HT1080 (cell line): ENCODE measurements at regions not wholly inside any gene's neighbourhood (a gene's known extent, or its start where the extent isn't known, plus 50 kb on each side); places are given as distances from the start of the nearest gene placed in this dataset.

Experiments used
- DNase-seq: peaks from one replicate; pipeline ENCODE4 v3.0.0-alpha.2; 2015; ENCODE audit warnings: low read depth

DNA sequence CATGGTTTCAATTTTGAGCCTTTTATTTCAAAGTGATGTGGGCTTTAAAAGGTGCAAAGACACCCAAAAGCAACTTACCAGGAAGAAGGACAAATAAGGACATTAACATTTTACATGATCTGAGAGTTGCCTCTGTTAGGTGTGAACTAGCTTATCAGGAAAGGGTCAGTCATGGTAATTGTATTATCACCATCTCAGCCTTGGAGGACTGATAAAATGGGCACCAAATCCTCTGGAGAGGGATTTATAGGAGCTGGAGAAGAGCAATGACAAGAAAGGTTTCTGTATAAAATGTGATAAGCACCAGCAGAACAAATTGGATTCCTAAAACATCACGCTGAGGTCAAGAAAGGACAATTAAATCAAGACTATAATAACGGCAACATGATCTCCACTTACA lies 217.7 kb upstream of the PRICKLE1 start:
- no peak for DNase-seq

DNA sequence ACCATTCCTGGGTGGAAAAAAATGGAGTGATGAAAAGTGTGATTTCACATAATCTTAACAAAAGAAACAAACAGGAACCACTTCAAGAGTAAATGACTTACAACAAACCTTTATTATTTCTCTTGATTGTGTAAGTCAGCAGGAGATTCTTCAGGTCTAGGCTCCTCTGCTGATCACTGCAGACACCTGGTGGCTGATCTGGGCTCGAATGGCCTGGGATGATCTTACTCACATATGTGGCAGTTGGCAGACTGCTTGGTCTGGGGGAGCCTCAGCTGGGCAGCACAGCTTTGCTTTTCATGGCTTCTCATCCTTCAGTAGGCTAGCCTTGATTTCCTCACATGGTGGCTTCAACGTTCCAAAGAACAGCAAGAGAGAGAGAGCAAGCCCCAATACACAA lies 215.4 kb upstream of the PRICKLE1 start:
- no peak for DNase-seq

DNA sequence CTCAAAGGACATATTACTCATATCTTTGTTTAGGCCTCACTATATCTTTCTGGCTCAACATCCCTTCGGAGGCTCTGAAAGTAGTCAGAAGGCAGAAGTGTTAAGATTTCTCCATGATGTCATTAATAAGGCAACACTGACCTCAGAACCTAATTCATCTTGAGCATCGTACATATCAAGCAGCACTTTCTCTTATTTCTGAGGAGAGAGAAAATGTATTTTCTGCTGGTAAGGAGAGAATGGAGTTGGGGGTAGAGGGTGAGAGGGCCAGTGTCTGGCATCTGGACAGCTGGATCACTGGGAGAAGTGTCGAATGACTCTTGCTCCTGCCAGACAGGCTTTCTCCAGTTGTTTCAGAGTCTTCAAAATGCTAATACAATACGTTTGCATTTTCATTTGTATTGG lies 213.2 kb upstream of the PRICKLE1 start:
- no peak for DNase-seq

DNA sequence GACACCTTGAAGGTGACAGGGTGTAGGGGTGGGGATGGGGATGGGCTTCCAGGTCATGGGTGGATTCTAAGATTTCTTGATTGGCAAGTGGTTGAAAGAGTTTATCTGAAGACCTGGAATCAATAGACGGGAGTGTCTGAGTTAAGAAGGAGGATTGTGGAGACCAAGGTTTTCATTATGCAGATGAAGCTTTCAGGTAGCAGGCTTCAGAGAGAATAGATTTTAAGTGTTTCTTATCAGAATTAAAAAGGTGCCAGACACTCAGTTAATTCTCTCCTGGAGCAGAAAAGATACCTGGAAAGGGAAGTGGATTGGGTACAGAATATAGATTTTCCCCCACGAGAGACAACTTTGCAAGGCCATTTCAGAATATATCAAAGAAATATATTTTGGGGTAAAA lies 211.7 kb upstream of the PRICKLE1 start:
- DNase-seq, result no peak

DNA sequence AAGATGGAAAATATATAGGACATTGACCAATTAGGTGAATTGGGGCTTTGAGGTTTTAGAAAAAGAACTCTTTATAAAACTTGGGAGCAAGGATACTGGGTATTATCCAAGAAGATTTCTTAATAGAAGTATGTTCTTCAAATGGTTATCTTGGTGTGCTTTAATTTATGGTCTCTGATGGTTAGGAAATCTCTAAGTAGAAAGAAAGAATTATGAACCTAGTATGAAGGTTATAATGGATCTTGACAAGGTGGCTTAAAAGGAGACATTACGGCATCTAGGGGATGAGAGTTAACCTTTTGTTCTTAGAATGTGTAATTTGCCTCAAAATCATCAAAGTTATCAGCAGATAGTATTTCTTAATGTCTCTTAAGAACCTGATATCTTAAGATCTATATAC lies 210.4 kb upstream of the PRICKLE1 start:
- DNase-seq, result no peak

DNA sequence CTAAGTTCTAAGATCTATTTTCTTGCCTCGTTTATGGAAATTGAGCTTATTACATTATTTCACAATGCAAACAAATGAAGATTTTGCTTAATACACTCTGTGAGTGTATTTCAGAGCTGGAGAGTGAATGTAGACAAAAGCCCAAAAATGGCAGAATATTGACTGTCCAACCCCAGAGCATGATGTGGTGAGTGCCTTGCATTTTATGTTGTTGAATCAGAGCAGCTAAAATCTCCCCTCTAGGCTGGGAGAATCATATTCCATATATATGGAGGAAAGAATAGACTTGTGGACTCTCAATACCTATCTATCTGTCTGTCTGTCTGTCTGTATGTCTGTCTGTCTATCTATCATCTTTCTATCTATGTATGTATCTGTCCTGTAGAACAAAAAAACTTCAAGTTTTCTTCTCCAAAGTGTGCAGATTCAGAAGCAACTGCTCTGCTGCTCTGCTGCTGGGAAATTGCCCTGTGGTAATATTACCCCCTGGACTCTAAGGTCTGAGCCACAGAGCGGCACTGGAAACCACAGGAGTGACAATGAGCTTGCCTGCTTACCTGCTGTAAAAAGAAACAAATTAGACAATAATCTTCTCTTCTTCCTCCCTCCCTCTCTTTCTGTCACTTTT lies 209.4 kb upstream of the PRICKLE1 start:
- peak; percentile 45 for DNase-seq

DNA sequence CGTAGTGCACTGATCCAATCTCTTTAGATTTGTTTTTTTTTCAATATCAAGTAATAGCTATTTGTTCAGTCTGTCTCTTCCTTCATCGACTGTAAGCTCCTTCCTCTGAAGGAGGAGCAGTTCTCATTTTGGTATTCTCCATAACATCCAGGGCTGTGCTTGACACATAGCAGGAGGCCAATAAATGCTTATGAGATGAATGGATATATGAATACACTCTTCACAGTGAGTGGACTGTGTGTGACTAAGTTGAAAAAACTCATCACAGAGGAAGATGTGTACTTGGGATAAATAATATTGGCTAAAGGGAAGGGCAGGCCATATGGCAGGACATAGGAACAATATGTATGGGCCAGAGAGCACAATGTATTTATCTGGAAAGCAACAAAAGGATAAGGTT lies 205.3 kb upstream of the PRICKLE1 start:
- DNase-seq, result peak; percentile 7

DNA sequence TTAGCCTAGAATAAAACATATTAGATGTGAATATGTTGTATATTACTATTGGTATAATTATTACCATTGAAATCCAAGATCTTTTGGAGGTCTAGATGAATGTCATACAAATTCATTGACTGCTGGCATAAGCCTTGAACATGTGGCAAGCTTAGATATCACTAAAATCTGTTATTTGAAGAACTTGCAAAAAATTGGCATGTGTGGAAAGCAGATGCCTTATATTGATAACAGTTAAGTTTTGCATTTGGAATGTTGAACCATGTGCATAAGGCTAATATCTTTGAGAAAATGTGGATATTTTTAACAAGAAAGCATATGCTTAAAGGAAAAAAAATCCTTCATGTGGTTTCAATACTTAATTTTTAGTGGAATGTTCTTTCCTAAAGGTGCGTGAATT lies 203.6 kb upstream of the PRICKLE1 start:
- DNase-seq, result no peak

DNA sequence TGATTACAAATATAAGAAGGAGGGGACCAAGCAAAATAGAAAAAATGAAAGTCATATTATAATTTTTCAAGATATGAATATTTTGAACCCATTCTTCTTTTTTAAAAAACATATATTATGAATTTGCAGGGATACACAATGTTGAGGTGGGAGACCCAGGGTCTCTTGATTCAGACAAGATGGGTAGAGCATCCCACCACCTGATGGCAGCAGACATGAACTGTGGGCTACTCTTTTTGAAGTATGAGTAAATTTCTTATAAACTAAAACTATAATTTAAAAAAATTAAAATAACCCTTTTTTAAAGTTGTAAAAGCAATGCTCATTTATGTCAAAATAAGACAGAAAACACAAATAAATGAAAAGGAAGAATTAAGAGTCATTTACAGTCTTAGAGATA lies 202.7 kb upstream of the PRICKLE1 start:
- no peak for DNase-seq

DNA sequence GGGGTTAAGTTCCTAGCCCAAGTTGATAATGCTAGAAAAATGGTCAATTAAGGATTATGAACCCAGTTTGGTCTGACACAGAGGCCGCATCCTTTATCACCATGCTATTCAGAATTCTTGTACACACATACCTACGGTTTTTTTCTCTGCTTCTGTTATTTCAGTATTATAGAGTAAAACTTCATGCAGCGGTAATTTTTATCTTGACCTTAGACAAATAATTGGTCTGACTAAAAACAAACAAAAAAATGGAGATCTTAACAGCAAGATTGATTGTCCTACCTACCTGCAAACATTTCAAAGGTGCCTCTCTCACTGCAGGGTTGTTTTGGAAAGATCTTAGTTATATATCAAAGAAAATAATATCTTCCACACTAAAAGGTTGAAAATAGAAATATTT lies 201.9 kb upstream of the PRICKLE1 start:
- no peak for DNase-seq

DNA sequence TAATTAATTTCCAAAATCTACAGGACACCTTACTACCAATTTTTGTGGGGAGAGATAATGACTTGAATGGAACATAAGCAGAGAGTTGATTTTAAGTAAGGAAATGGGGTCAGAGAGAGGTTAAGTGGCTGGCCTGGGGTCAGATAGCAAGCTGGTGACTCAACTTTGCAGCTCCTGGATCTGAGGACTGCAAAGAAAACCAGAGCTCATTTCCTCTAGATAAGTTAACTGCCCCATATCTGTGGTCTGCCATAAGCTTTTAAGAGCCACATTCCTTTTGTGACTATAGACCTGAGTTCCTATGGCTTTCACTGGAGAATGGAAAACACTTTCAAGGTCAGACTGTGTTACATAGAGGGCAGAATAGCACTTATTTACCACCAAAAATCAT lies 201.2 kb upstream of the PRICKLE1 start:
- peak; percentile 95 for DNase-seq

DNA sequence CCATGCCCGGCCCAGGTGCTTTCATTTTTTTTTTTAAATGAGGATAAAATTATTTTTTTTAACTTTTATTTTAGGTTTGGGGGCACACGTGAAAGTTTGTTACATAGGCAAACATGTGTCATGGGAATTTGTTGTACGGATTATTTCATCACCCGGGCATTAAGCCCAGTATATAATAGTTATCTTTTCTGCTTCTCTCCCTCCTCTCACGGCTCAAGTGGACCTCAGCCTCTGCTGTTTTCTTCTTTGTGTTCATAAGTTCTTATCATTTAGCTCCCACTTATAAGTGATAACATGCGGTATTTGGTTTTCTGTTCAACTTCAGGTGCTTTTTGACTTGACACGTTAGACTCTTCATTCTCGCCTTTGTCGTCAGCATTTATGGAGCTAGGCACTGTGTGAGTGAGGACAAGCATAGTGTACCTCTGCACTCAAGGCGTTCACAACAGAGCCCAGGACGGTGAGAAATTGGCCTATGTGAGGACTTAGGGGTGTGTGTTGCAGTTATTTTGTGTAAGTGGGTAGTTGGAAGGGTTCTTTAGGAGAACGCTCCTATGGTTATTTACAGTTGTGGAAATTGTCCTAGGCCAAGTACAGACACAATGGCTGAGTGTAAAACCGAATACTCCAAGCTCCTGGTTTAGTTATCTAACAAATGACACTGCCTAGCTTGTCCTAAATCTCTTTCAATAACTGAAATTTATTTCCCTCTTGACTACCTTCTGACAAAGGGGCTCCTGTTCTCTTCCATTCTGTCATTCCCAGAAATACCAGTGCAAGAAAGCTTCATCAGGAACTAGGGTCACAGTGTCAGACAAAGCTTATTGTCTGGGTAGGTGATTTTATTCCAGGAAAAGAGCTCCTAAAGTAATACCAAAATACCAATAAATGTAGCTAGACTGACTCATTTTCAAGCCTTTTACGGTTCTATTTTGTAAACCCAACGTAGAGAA lies 200.5 kb upstream of the PRICKLE1 start:
- DNase-seq, result no peak

DNA sequence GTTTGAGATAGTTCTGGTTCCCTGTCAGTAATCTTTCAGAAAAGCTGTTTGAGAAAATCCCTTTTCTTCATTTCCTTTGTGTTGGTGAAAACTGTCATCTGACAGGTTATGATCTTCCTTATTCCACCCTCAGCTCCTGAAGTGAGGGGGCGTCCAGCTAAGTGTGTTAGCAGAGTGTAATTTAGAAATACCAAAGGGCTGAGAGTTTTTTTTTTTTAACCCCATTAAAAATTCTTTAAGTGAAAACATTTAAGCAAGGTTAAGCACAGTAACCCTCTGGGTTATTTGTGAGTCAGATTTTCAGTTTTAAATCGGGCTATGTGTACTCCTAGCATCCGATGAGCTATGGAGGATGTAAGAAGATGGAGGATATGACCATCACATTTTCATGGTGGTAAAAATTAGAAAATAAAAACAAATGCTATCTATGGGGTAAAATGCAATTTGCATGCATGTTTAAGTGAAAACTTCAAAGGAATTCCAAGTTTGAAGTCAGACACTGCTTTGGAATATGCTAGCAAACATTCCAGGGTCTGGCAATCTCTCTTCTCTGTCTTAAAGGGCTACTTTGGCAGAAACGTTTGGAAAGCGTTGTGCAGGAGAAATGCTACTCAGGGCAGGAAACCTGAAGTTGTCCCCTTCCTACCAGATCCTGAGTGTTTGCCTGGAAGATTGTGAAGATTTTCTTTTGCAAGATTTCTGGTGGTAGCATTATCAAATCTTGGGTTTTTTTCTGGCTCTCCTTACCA lies 197.0 kb upstream of the PRICKLE1 start:
- no peak for DNase-seq

DNA sequence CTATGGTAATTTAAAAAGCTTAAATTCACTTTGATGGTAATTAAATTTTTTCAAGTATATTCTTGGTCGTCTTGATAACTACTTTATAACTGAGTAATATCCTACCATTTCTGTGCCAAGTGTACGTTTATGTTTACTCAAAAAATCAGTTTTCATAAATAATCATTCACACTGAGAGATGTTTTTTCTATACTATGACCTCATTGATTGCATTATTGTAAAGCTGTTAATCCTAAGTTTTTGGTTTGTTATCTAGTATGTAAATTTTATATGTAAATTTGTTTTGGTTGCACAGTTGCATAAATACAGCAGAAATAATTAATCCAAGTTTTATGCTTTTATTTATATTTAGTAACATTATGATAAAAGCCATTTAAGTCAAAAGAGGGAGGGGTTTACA lies 196.4 kb upstream of the PRICKLE1 start:
- DNase-seq, result no peak

DNA sequence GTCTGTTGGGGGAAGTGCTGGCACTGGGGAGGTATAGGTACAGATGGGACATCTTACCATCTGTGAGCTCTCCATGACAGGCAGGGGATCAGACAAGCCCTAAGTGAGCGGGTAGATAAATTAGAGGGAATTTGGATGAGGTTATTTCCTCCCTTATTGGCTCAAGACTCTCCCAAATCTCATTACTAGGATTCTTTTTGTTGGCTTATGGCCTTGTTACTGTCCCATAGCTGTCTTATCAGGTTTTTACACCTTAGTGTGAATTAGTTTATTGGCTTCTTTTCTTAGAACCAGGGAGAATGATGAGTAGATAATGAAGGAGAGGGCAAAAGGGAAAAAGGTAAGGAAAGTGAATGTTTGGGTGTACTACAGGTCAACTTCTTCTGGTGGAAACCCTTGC lies 191.1 kb upstream of the PRICKLE1 start:
- no peak for DNase-seq

DNA sequence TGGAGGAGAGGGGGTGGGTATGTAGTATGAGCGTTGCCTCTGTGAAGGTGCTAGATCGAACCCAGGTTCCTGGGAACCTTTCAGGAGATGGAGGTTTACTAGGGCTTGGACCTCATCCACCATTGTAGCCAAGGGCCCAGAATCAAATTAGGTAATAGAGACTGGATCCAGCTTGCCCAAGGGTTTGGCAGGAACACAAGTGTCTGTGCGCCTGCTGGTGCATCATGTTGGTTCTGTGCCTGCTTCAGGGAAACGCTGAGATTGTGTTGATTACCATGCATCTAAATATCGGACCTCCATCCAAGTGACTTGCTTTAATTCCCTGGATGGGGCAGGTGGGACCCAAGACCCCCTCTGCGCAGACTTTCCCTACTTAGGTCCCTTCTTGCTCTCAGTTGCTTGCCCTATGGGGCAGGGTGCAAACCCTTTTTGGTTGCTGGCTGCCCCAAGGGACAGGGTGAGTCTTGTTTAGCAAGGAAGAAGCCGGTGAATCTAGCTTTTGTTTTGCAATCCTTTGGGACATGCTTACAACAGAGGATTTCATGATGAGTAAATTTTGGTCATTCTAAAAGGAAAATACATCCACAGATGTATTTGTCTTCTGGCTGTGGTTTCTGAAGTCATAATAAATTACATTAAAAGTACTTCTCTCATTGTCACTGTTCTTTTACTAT lies 189.8 kb upstream of the PRICKLE1 start:
- DNase-seq, result peak; percentile 7

DNA sequence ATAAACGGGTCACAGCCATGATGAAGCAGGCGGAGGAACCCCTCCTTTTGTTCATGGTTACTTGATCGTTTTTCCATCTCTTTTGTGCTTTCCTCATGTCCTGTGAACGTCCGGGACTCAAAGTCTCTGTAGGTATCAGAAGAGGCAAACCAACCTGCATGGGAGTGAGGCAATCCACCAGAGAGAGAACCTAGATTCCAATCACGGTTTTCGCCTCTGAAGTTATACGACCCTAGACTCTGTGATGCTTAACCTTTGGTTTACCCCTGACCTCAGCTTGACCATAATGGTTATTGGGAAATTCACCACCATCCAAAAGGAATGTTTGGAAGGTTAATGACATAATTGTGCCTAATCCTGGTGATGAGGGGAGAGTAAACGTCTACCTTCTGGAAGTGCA lies 186.8 kb upstream of the PRICKLE1 start:
- DNase-seq, result no peak

DNA sequence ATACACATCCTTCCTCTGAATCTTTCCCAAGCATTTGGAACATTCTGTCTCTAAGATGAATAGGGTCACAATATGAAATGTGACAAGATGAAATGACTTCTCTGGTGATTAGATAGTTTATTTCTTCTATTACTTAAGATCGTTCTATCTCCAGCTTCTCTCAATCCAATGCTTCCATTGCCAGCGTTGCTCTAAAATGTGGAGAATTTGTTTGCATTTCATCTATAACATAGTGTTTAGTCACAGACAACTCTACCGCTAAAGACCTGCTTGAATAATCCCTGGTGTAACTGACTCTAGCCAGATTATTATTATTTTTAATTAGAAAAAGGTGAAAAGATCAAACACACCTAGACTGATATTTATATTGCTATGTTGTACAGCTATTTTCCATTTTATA lies 184.7 kb upstream of the PRICKLE1 start:
- DNase-seq, result no peak

DNA sequence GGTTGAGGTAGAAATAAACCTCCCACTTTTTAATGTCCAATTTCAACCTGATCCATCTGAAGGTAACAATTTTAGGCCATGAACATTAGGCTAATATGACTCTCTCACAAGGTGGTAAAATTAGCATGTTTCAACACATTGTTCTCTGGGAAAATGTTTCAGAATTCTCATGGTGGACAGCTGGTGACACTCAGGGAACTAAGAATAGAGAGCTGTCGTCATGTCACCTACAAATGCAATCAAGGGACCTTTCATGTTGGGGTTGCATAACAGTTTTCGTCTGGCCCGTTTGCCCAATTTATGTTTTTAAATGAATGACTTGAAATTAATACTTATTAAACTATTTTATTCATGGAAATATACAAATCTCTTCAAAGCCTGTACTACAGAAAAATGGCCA lies 180.7 kb upstream of the PRICKLE1 start:
- no peak for DNase-seq

DNA sequence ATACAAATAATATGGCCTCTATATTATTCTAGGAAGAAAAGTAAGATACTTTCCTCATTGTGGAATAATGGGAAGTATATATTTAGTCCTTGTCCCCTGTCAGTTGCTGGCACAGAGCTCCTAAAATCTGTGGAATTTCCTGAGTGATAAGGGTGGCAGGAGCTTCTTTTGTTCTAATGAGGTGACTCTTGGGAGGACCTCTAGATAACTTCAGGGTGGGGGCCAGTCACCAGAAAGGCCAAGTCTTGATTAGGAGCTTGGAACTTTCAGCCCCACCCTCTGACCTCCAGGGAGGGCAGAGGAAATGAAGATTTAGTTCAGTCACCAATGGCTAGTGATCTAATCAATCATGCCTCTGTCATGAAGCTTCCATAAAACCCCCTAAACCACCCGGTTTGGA lies 179.9 kb upstream of the PRICKLE1 start:
- DNase-seq, result no peak

DNA sequence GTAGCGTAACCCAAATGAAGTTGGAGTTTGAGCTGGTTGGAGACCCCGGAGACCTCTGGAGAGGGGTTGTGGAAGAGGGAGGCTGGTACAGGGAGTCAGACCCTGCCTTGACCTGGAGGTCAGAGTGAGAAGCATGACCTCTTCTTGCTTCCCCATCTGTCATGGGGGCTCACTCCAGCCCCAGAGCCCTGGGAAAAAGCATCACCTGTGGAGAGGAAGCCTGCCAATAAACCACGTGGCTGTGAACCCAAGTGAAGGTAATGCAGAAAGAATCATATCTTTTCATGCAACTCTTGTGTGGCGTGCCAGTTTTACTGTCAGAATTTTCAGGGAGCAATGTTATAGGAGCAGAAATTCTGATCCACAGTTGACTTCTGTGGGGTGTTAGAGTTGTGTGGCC lies 178.5 kb upstream of the PRICKLE1 start:
- DNase-seq, result no peak
